Activated CD8-positive, alpha-beta memory T cell treated with anti-CD3 and anti-CD28 coated beads, Interleukin-2, amount 50 U/mL, for 48 hours (primary cell): ENCODE measurements at regions not wholly inside any gene's neighbourhood (a gene's known extent, or its start where the extent isn't known, plus 50 kb on each side); places are given as distances from the start of the nearest gene placed in this dataset.
"Not testable (repeated sequence)": the region's sequence is repeated elsewhere in the genome, so short reads cannot be mapped to it uniquely, and the experiment has no call there.

ENCODE experiments used
- DNase-seq: peaks from one replicate; pipeline ENCODE4 v3.0.0-alpha.2; 2020

DNA sequence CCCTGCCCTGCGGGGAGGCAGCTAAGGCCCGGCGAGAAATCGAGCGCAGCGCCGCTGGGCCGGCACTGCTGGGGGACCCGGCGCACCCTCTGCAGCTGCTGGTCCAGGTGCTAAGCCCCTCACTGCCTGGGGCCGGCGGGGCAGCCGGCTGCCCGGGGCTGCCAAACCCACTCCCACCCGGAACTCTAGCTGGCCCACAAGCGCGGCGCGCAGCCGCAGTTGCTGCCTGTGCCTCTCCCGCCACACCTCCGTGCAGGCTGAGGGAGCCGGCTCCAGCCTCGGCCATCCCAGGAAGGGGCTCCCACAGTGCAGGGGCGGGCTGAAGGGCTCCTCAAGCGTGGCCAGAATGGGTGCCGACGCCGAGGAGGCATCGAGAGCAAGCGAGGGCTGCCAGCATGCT is 249.9 kb downstream of the FGF9 start:
- not testable (repeated sequence) for DNase-seq

- DNase-seq = no peak
Observed at GRCh38 chr13:21924958-21925357, 254.1 kb downstream of the FGF9 start.

DNA sequence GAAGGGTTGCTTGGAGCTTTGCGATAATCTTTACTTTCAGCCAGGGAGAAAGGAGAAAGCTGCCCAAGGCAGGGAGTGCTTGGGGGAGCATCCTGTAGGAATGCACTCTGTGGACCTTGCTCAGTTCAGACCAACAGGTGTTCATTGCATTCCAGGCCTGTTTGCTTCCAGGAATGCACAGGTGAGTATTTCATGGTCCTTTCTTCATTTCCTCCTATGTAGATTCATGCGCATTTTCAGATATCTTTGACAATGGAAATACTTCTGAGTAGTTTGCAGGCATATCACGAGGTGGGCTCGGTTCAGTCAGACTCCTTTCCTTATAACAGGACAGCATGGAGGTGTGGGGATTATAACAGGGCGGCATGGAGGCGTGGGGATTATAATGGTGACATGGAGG is 254.8 kb downstream of the FGF9 start:
- no peak for DNase-seq

GRCh38 chr13:21929400-21929799 is 258.5 kb downstream of the FGF9 start:
- DNase-seq = no peak

- no peak for DNase-seq
Observed at GRCh38 chr13:21930536-21930935, 259.7 kb downstream of the FGF9 start.

DNA sequence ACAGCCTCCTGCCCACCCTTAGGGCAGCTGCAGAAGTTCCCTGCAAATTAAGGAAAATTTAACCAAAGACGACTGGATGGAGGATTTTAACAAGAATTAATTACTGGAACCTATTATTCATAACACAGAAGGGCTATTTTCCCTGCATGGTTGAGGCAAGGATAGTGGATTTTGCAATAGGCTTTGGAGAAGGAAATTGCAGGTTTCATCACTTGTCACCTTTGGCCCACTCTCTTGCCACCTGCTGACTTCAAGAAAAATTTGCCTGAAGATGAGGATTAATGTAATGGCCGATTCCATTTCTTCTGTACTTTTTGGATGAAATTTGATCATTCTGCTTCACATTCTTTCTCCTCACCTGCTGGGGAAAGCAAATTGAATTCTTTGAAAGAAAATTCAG is 261.7 kb downstream of the FGF9 start:
- no peak for DNase-seq

- no peak for DNase-seq
Observed at GRCh38 chr13:21932996-21933395, 262.1 kb downstream of the FGF9 start.

- DNase-seq = no peak
Observed at GRCh38 chr13:21934284-21934683, 263.4 kb downstream of the FGF9 start.

DNA sequence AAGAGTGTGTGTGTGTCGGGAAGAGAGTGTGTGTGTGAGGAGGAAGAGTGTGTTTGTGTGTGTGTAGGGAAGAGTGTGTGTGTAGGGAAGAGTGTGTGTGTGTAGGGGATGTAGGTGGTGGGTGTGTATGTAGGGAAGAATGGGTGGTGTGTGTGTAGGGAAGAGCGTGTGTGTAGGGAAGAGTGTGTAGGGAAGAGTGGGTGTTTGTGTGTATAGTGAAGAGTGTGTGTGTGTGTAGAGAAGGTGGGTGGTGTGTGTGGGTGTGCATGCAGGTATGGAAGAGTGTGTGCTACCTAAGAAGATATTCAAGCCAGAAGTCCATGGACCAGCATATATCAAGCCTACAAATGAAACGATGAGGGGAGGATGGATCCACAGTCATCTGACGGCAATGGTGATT is 265.8 kb downstream of the FGF9 start:
- DNase-seq = no peak

GRCh38 chr13:21938168-21938567 is 267.3 kb downstream of the FGF9 start:
- no peak for DNase-seq

DNA sequence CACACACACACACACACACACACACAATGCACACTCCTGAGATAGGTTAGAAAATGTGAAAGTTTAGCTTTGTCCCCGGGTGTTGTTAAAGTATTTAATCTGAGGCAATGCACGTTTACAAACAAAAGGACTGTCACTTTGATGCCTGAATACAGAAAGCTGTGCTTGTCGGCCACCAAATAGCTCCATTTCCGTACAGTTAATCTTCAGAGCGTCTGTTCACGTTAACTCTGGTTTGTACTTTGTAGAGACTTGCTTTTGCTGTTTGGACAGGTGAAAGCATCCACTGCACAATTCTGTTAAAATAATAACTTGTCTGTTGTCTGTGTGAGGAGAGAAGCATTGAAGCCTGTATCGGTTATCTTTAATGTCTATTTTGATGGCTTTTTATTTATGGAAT is 267.8 kb downstream of the FGF9 start:
- DNase-seq = no peak

- no peak for DNase-seq
Observed at GRCh38 chr13:21942061-21942460, 271.2 kb downstream of the FGF9 start.

DNA sequence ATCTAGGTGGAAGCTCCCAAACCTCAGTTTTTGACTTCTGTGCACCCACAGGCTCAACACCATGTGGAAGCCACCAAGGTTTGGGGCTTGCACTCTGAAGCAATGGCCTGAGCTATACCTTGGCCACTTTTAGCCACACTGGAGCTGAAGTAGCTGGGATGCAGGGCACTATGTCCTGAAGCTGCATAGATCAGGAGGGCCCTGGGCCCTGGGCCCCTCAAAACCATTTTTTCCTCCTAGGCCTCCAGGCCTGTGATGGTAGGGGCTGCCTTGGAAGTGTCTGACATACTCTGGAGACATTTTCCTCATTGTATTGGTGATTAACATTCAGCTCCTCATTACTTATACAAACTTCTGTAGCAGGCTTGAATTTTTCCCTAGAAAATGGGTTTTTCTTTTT is 273.7 kb downstream of the FGF9 start:
- DNase-seq = no peak

DNA sequence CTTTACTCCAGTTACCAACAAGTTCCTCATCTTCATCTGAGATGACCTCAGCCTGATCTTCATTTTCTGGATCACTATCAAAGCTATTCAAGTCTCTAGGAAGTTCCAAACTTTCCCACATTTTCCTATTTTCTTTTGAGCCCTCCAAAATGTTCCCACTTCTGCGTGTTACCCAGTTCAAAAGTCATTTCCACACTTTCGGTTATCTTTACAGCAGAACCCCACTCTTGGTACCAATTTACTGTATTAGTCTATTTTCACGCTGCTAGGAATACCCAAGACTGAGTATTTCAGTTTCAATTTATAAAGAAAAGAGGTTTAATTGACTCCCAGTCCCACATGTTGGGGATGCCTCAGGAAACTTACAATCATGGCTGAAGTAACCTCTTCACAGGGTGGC is 274.3 kb downstream of the FGF9 start:
- DNase-seq = no peak

- no peak for DNase-seq
Observed at GRCh38 chr13:21946964-21947363, 276.1 kb downstream of the FGF9 start.

DNA sequence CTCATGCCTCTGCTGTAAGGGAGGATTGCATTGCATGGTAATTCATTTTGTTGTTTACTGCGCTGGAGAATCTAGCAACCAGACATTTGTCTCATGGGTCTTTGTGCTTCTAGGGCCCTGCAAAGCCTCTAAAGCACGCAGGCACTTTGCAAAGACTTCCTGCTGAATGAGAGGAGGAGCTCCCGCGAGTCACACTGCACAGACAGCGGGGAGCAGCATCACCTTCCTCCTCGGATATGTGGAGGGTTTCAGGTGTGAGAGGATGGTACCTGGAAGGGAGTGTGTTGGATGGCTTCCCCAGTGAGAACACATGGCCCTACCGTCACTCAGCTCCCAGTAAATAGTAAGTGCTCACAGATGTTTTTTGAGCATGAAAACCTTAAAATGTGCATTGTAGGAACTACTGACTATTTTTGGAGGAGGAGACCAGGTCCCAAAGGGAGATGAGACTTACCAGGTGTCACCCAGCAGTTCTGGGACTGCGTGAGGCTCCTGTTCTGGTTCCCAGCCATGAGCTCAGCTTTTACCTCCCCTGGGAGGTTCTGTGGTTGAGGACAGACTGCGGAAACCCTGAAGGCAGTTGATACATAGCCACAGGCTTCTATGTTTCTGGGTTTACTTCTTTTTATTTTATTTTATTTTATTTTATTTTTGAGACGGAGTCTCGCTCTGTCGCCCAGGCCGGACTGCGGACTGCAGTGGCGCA is 278.0 kb downstream of the FGF9 start:
- DNase-seq = no peak

DNA sequence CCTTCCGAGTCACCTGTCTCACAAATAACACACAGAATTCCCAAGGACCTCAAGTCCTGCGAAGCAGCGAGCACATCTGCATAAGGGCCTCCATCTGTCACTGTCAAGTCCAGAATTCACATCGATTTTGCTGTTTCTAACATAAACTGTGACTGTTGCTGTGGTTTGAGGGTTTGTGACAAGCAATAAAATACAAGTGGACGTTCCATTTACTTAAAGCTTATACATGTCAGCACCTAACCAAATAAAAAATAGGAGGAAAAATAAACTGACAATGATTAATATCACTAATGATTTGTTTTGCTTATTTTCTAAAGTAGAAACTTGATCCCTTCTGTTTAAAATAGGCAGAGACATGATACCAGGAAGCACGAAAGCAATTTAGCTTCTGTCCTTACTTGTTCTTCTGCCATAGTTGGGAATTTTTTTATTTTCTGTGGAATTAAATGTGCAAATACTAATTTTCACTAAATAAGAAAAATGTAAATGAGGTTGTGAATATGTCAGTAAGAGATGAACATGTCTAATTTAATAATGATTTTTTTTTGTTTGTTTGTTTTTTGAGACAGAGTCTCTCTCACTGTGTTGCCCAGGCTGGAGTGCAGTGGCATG is 279.1 kb downstream of the FGF9 start:
- DNase-seq = no peak

DNA sequence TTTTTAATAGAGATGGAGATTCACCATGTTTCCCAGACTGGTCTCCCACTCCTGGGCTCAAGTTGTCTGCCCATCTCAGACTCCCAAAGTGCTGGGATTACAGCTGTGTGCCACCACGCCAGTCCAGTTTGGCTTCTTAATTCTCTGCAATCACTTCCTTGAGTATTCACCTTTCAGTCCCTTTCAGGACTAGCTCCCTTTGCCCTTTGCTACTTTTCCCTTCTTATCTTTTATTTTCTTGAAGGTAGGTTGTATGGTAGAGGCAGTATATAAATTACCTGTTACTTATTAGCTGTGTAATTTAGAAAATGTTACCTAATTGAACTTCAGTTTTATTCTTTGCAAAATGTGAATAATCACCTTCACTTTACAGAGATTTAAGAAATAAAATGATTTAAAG is 285.8 kb downstream of the FGF9 start:
- DNase-seq = no peak

- DNase-seq = no peak
Observed at GRCh38 chr13:21957833-21958232, 287.0 kb downstream of the FGF9 start.

DNA sequence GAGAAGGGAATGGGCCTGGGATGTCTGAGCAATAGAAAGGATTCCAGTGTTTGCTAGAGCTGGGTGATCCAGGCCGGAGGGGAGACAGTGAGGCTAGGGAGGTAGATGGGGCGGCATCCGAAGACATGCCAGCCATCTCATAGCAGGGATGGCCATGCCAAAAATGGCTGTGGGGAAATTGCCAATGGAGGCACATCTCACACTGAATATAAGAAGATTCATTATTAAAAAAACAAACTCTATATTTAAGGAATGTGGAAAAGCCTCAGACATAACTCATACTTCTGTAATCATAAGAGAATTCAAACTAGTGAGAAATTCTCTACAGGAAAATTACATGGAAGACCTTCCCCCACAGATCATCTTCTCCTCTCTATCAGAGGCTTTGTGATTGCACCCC is 289.2 kb downstream of the FGF9 start:
- no peak for DNase-seq

DNA sequence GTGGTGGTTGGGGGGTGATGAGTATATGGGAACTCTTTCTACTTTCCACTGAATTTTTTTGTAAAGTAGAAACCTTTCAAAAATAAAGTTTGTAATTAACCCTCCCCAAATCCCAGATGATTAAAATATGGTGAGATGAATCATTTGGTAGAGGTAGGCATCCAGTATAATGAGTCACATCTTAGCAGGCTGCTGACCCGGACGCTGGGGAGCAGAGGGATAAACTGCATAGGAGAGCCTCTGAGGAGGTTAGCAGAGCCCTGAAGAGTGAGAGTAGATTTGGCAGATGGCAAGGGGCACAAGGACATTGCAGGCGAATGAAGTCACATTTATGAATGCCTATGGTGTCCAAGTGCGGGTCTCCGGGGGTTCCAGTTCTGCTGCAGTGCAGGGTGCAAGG is 293.8 kb downstream of the FGF9 start:
- DNase-seq = no peak

DNA sequence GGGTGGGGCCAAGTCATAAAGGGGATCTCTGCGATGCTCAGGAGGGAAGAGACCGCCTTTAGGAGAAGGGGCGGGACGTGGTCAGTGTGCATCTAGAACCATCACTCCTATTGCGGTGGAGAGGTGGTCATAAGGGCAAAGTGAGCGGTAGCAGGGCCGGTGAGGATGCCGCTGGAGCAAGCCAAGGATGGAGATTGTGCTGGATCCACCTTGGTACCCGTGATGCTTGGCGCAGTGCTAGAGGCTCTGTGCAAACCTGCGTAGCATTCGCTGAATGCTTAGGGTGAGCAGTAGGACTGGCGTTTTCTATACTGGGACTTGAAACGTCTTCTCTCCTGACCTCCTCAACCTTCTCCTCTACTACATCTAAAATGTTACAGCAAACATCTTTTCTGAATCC is 294.2 kb downstream of the FGF9 start:
- no peak for DNase-seq

DNA sequence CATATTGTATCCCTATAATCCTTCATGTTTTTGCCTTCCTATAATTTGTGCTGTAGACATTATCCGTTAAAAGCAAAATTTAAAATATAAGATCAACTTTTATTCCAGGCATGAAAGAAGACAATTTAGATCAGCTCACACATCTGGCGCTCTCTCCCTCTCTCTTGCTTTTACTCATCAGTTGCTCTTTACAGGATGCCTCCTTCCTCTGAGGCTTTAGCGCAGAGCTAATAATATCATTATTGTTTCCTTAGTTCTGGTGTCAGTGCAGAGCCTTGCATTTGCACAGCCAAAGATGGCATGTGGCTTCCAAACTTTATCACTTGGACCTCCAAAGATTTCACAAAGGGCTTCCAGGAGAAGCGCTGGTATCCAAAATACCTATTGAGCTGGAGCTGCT is 295.1 kb downstream of the FGF9 start:
- DNase-seq = no peak

- no peak for DNase-seq
Observed at GRCh38 chr13:21967871-21968270, 297.0 kb downstream of the FGF9 start.

DNA sequence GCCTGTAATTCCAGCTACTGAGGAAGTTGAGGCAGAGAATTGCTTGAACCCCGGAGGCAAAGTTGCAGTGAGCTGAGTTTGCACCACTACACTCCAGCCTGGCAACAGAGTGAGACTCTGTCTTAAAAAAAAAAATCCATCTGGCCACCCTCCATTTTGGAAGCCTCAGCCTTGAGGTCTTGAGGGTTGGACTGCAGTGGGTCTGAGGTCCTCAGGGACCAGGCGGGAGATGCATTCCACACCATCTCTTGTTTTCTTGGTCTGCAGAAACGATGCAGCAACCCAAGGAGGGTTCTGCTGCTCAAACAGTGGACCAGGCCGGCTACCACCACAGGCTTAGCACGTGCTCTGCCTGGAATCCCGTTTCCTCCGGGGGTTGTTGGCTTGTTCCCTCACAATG is 299.3 kb downstream of the FGF9 start:
- DNase-seq = no peak
